LNCaP clone FGC (cell line): ENCODE measurements at regions not wholly inside any gene's neighbourhood (a gene's known extent, or its start where the extent isn't known, plus 50 kb on each side); places are given as distances from the start of the nearest gene placed in this dataset.

ENCODE experiments used
- DNase-seq: peaks from one replicate; pipeline ENCODE4 v3.0.0-alpha.2; 2011; ENCODE audit warnings: low read depth
- H3K4me3 ChIP-seq: 2 replicates; pipeline ENCODE4 v1.5.1; 2011; ENCODE audit warnings: mild to moderate bottlenecking, low read depth, low read length, control low read depth
- CTCF ChIP-seq: IDR thresholded peaks from 2 replicates; pipeline ENCODE4 v1.5.1; 2012; ENCODE audit warnings: mild to moderate bottlenecking; ENCODE audit not compliant: control insufficient read depth, insufficient read depth; ENCODE audit errors: extremely low read depth

GRCh38 chr2:43139501-43139900 is 86.9 kb downstream of the ZFP36L2 start:
- H3K4me3 ChIP-seq, result no peak overlapping the region
- no peak for TF ChIP-seq CTCF
- DNase-seq, result no peak

- no peak for TF ChIP-seq CTCF
- DNase-seq, result no peak
- H3K4me3 ChIP-seq, result no peak overlapping the region
These were observed 88.0 kb downstream of the ZFP36L2 start for GRCh38 chr2:43138441-43138840.

- no peak for TF ChIP-seq CTCF
These were observed 89.5 kb downstream of the ZFP36L2 start for GRCh38 chr2:43136876-43137275.

GRCh38 chr2:43136011-43136799 is 90.2 kb downstream of the ZFP36L2 start:
- H3K4me3 ChIP-seq, result no peak overlapping the region
- TF ChIP-seq CTCF, result no peak
- DNase-seq, result no peak

More at GRCh38 chr2:43136876-43137275, 89.5 kb downstream of the ZFP36L2 start:
- H3K4me3 ChIP-seq, result no peak overlapping the region
- no peak for DNase-seq

- DNase-seq, result no peak
- no peak overlapping the region for H3K4me3 ChIP-seq
- TF ChIP-seq CTCF, result no peak
These were observed 90.8 kb downstream of the ZFP36L2 start for GRCh38 chr2:43135583-43135982.

DNA sequence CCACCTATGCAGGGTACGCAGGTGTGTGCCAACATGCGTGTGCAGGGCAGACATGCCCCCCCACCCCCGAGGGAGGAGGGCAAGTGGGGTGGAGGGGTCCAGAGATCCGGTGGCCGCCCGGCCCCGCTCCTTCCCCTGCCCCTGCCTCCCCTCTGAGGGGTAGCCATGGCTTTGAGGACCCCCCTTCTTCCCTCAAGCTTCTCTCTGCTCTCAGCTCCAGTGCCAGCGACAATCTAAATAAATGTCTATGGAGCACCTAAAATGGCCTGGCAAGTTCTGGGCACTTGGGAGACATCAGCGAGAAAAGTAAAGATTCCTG is 91.9 kb downstream of the ZFP36L2 start:
- no peak for TF ChIP-seq CTCF
- DNase-seq, result no peak
- H3K4me3 ChIP-seq, result no peak overlapping the region

GRCh38 chr2:43133708-43134570 is 92.5 kb downstream of the ZFP36L2 start:
- TF ChIP-seq CTCF, result no peak
- H3K4me3 ChIP-seq, result no peak overlapping the region
- no peak for DNase-seq
